ENCODE measurements at regions not wholly inside any gene's neighbourhood (a gene's known extent, or its start where the extent isn't known, plus 50 kb on each side); places are given as distances from the start of the nearest gene placed in this dataset.

GRCh38 chr6:166751051-166751595 is 124.1 kb upstream of the RPS6KA2 start:
- no peak for DNase-seq (ENCODE audit: low read depth in 2 of 2)

DNA sequence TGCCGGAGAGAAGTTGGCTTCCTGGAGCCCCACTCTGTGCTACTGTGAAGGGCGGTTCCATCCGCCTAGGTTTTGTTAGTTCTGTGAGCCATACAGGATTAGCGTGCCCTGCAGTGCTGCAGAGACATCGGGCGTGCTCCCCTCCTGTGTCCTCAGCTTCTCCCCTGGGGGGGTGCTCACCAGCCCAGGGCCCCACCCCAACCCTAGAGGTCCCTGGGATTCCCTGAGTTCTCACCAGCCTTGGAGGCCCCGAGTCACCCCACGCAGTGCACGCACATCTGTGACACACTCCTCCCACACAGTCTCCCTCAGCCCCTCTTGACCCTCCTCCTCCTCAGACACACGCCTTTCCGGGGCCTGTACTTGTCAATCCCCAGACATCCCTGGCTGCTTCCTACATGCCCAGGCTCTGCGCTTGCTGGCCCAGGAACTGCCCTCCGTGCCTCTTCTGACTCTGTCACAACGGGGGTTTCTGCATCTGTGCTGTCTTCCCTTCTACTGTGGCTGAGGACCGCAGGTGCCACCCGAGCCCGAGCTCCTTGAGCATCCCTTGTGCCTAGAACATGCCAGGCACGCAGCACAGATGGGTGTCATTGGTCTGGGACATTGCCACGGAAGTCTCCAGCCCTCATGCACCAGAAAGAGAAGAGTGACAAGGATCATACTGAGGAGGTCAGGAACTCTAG is 123.2 kb upstream of the RPS6KA2 start:
- DNase-seq (ENCODE audit: low read depth in 2 of 2): no peak

GRCh38 chr6:166749666-166750065 is 122.6 kb upstream of the RPS6KA2 start:
- DNase-seq (ENCODE audit: low read depth in 2 of 2): no peak

- no peak for DNase-seq (ENCODE audit: low read depth in 2 of 2)
Observed at GRCh38 chr6:166747644-166748595, 120.9 kb upstream of the RPS6KA2 start.

- DNase-seq (ENCODE audit: low read depth in 2 of 2): no peak
Observed at GRCh38 chr6:166745801-166746668, 119.0 kb upstream of the RPS6KA2 start.

- DNase-seq (ENCODE audit: low read depth in 2 of 2): no peak
Observed at GRCh38 chr6:166744223-166745134, 117.4 kb upstream of the RPS6KA2 start.

GRCh38 chr6:166743406-166744222 is 116.6 kb upstream of the RPS6KA2 start:
- DNase-seq (ENCODE audit: low read depth in 2 of 2): no peak

DNA sequence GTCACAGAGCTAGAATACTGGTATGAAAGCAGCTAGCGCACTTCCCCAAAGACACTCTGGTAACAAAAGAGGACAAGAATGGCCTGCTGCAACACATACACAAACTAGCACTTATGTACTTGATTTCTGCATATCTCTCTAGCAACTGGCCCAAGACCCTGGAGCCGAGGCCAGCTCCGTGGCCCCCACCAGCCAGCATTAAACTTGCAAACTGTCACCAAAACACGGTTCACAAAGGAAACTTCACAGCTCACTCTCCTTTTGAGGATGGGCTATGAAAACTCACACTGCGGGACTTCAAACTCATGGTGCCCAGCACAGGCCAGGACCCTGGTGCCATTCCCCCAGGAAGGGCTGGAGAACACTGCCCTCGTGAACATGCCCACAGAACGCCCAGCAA is 115.9 kb upstream of the RPS6KA2 start:
- DNase-seq (ENCODE audit: low read depth in 2 of 2): no peak

DNA sequence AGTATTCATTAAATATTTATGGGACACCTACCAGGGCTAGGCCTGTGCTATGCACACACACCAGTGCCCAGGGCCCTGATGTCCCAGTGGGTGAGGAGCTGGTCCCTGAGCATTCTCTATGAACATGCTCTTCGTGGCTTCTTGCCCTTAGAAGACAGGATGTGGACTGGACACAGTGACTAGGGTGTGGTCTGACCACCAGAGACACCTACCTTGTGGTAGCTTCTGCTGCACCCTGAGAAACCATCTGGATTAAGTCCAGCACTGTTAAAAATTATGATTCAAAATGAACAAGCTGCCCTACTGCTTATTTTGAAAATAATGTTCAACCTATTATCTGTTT is 112.9 kb upstream of the RPS6KA2 start:
- no peak for DNase-seq (ENCODE audit: low read depth in 2 of 2)

GRCh38 chr6:166739117-166739975 is 112.3 kb upstream of the RPS6KA2 start:
- no peak for DNase-seq (ENCODE audit: low read depth in 2 of 2)

DNA sequence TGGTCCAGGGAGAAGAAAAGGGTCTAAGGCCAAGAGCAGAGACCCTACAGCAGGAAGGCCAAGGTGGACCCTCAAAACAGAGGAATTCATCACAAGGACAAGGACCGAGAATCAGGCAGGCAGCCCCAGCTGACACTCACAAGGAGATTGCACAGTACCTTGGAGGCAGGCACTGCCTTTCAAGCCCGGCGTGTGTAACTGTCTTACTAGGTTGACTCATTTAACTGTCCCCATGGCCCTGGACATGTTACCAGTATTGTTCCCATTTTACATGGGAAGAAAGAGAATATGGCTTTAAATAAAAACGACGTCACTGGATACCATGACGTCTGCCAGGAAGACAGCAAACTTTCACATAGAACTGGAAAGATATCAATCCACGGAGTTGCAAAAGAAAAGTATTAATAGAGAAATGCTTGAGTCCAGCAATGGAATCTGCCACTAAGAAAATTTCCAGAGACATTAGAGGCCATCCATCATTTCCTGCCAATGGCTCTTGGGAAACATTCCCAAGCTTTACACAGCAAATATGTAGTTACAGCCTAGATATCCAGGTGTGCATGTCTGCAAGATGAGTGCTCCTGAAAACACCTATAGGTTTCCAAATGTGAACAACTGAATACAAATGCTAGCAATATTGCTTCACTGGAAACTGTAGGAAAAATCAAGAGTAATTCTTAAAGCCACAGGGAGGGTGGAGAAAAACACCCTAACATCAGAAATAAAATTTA is 111.5 kb upstream of the RPS6KA2 start:
- DNase-seq (ENCODE audit: low read depth in 2 of 2): no peak

DNA sequence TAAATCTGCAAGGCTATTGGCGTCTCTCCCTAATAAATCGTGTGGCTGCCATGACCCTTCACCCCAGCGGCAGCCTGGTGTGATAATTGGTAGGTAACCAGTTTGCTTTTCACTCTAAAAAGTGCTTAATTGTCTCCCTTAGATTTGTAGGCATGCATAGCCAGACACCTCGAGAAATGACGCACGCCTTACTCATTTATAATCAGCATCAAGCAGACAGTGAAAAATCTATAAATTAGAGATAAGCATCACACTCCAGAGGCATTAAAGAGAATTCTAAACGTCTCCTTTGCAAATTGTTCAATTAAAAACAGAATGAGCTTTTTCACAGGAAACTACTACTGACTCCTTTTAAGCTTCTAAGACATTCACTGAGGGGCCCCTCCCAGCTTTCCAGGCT is 110.2 kb upstream of the RPS6KA2 start:
- no peak for DNase-seq (ENCODE audit: low read depth in 2 of 2)

DNA sequence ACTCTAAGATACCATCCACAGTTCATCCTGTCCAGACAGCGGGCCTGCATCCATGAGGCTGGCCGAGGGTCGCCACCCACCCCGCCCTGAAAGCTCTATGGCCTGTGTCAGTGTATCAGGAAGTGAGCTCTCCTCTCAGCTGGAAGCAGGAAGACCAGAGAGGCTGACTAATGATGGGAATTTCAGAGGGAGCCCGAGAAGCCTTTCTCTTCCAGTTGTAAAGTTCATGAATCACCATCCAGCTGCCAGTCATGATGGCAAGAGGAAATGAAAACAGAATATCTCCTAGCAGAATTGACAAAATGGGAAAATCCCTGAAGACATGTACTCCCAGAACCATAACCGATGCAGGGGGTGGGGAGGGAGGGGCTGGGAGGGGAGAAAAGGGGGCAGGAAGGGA is 109.6 kb upstream of the RPS6KA2 start:
- no peak for DNase-seq (ENCODE audit: low read depth in 2 of 2)

DNA sequence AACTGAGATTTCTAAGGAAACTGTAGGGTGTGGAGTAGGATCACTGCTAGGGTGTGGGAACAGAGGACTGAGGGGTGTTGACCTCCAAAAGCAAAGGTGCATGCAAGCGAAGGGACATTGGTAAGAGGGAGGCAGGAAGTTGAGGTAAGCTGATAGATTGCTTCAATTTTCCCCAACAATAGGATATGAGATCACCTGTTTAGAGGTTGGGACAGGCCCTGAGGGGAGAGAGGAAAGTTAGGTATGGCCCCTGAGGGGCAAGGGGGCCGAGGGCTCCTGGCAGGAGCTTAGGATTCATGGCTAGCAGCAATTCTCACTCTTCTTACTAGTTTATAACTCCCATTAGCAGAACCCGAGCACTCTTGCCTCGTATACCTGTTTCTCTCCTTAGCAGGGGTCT is 106.8 kb upstream of the RPS6KA2 start:
- no peak for DNase-seq (ENCODE audit: low read depth in 2 of 2)

- DNase-seq (ENCODE audit: low read depth in 2 of 2): no peak
Observed at GRCh38 chr6:166729658-166730057, 102.6 kb upstream of the RPS6KA2 start.

- no peak for DNase-seq (ENCODE audit: low read depth in 2 of 2)
Observed at GRCh38 chr6:166728884-166729530, 102.0 kb upstream of the RPS6KA2 start.

GRCh38 chr6:166726201-166726600 is 99.2 kb upstream of the RPS6KA2 start:
- DNase-seq (ENCODE audit: low read depth in 2 of 2): no peak

GRCh38 chr6:166725571-166725970 is 98.5 kb upstream of the RPS6KA2 start:
- DNase-seq (ENCODE audit: low read depth in 2 of 2): no peak

Data from stimulated activated CD4-positive, alpha-beta T cell treated with anti-CD3 and anti-CD28 coated beads, Interleukin-12 subunit alpha, Interleukin-12 subunit beta, amount 100 ng/mL, for 24 hours (primary cell).